ENCODE measurements at regions not wholly inside any gene's neighbourhood (a gene's known extent, or its start where the extent isn't known, plus 50 kb on each side); places are given as distances from the start of the nearest gene placed in this dataset.
"Not testable (repeated sequence)": the region's sequence is repeated elsewhere in the genome, so short reads cannot be mapped to it uniquely, and the experiment has no call there.

GRCh38 chr3:14057701-14058100, 67.0 kb downstream of the CHCHD4 start:
- no peak for DNase-seq

- DNase-seq = no peak
Measured at GRCh38 chr3:14047841-14048240, 76.8 kb downstream of the CHCHD4 start.

- DNase-seq = peak; percentile 4
Measured at GRCh38 chr3:14047027-14047426, 77.6 kb downstream of the CHCHD4 start.

GRCh38 chr3:14042680-14043079, 82.0 kb downstream of the CHCHD4 start:
- DNase-seq = no peak

- no peak for DNase-seq
Measured at GRCh38 chr3:14039149-14039548, 85.5 kb downstream of the CHCHD4 start.

GRCh38 chr3:14037211-14037610, 87.5 kb downstream of the CHCHD4 start:
- no peak for DNase-seq

GRCh38 chr3:14033023-14033422, 91.6 kb downstream of the CHCHD4 start:
- DNase-seq = no peak

- DNase-seq = no peak
Measured at GRCh38 chr3:14031271-14031670, 93.4 kb downstream of the CHCHD4 start.

- not testable (repeated sequence) for DNase-seq
Measured at GRCh38 chr3:14029390-14029995, 95.2 kb downstream of the CHCHD4 start.

- DNase-seq = not testable (repeated sequence)
Measured at GRCh38 chr3:14028122-14028521, 96.5 kb downstream of the CHCHD4 start.

GRCh38 chr3:14019459-14019858, 105.2 kb downstream of the CHCHD4 start:
- DNase-seq = no peak

GRCh38 chr3:14016900-14017475, 107.7 kb downstream of the CHCHD4 start:
- DNase-seq = no peak

GRCh38 chr3:14007006-14007405, 117.7 kb downstream of the CHCHD4 start:
- no peak for DNase-seq

- no peak for DNase-seq
Measured at GRCh38 chr3:14001136-14001535, 121.3 kb upstream of the WNT7A start.

GRCh38 chr3:14000556-14000955, 120.7 kb upstream of the WNT7A start:
- DNase-seq = no peak

- DNase-seq = no peak
Measured at GRCh38 chr3:13998831-13999230, 119.0 kb upstream of the WNT7A start.

- DNase-seq = not testable (repeated sequence)
Measured at GRCh38 chr3:13995216-13995615, 115.3 kb upstream of the WNT7A start.

- DNase-seq = not testable (repeated sequence)
Measured at GRCh38 chr3:13988925-13989324, 109.1 kb upstream of the WNT7A start.

GRCh38 chr3:13976469-13976868, 96.6 kb upstream of the WNT7A start:
- DNase-seq = no peak

GRCh38 chr3:13975686-13976085, 95.8 kb upstream of the WNT7A start:
- no peak for DNase-seq

GRCh38 chr3:13972679-13973379, 93.0 kb upstream of the WNT7A start:
- DNase-seq = no peak

- DNase-seq = no peak
Measured at GRCh38 chr3:13966302-13966701, 86.4 kb upstream of the WNT7A start.

- no peak for DNase-seq
Measured at GRCh38 chr3:13963137-13963886, 83.4 kb upstream of the WNT7A start.

Data from COR-L47 (cell line).